ENCODE measurements at regions not wholly inside any gene's neighbourhood (a gene's known extent, or its start where the extent isn't known, plus 50 kb on each side); places are given as distances from the start of the nearest gene placed in this dataset.

GRCh38 chr2:117085737-117086136 lies 728.8 kb upstream of the DDX18 start:
- DNase-seq = no peak

GRCh38 chr2:117086174-117086942 lies 728.1 kb upstream of the DDX18 start:
- no peak for DNase-seq

GRCh38 chr2:117086943-117087250 lies 727.6 kb upstream of the DDX18 start:
- no peak for DNase-seq

- peak; percentile 17 for DNase-seq
These were observed 726.8 kb upstream of the DDX18 start for GRCh38 chr2:117087535-117088291.

GRCh38 chr2:117091041-117091837 lies 723.3 kb upstream of the DDX18 start:
- DNase-seq = no peak

GRCh38 chr2:117101613-117102012 lies 712.9 kb upstream of the DDX18 start:
- no peak for DNase-seq

- DNase-seq = no peak
These were observed 705.7 kb upstream of the DDX18 start for GRCh38 chr2:117108741-117109267.

- no peak for DNase-seq
These were observed 695.5 kb upstream of the DDX18 start for GRCh38 chr2:117118994-117119393.

GRCh38 chr2:117123362-117123761 lies 691.1 kb upstream of the DDX18 start:
- DNase-seq = no peak

- DNase-seq = no peak
These were observed 687.8 kb upstream of the DDX18 start for GRCh38 chr2:117126656-117127055.

GRCh38 chr2:117127680-117128079 lies 686.8 kb upstream of the DDX18 start:
- DNase-seq = no peak

- no peak for DNase-seq
These were observed 686.0 kb upstream of the DDX18 start for GRCh38 chr2:117128461-117128860.

GRCh38 chr2:117137371-117137770 lies 677.1 kb upstream of the DDX18 start:
- DNase-seq = no peak

- DNase-seq = no peak
These were observed 645.3 kb upstream of the DDX18 start for GRCh38 chr2:117169036-117169765.

- no peak for DNase-seq
These were observed 643.6 kb upstream of the DDX18 start for GRCh38 chr2:117170897-117171296.

- DNase-seq = no peak
These were observed 635.1 kb upstream of the DDX18 start for GRCh38 chr2:117179405-117179804.

GRCh38 chr2:117190856-117191559 lies 623.5 kb upstream of the DDX18 start:
- DNase-seq = no peak

- no peak for DNase-seq
These were observed 619.1 kb upstream of the DDX18 start for GRCh38 chr2:117195381-117195780.

- no peak for DNase-seq
These were observed 615.0 kb upstream of the DDX18 start for GRCh38 chr2:117199511-117199910.

GRCh38 chr2:117212562-117212961 lies 601.9 kb upstream of the DDX18 start:
- no peak for DNase-seq

GRCh38 chr2:117217145-117217544 lies 597.3 kb upstream of the DDX18 start:
- DNase-seq = no peak

- no peak for DNase-seq
These were observed 591.7 kb upstream of the DDX18 start for GRCh38 chr2:117222809-117223208.

Data from right kidney (tissue), 1 donor.